NT2/D1 (cell line): ENCODE measurements at regions not wholly inside any gene's neighbourhood (a gene's known extent, or its start where the extent isn't known, plus 50 kb on each side); places are given as distances from the start of the nearest gene placed in this dataset.

Source experiments
- DNase-seq: peaks from one replicate; pipeline ENCODE4 v3.0.0-alpha.2; 2011; ENCODE audit warnings: low read depth, low spot score
- H3K27me3 ChIP-seq: 2 replicates; pipeline ENCODE4 v1.6.0; 2011; ENCODE audit warnings: mild to moderate bottlenecking; ENCODE audit not compliant: insufficient read length, insufficient read depth
- H3K36me3 ChIP-seq: 2 replicates; pipeline ENCODE4 v1.6.1; 2011; ENCODE audit warnings: mild to moderate bottlenecking, low read length, mixed read lengths; ENCODE audit not compliant: insufficient read depth, insufficient read length
- H3K4me1 ChIP-seq: 2 replicates; pipeline ENCODE4 v1.5.1; 2011; ENCODE audit not compliant: insufficient read depth, insufficient read length
- H3K4me3 ChIP-seq: 2 replicates; pipeline ENCODE4 v1.5.1; 2011; ENCODE audit warnings: low read depth; ENCODE audit not compliant: insufficient read length
- H3K9ac ChIP-seq: 2 replicates; pipeline ENCODE4 v1.6.0; 2011; ENCODE audit warnings: low read depth; ENCODE audit not compliant: insufficient read length
- H3K9me3 ChIP-seq: 2 replicates; pipeline ENCODE4 v1.5.1; 2011; ENCODE audit warnings: mild to moderate bottlenecking, low read length; ENCODE audit not compliant: insufficient read depth
- SUZ12 ChIP-seq: IDR thresholded peaks from 2 replicates; pipeline ENCODE4 v1.6.1; 2011; ENCODE audit not compliant: insufficient read length, insufficient read depth; ENCODE audit errors: extremely low read depth
- YY1 ChIP-seq: IDR thresholded peaks from 2 replicates; pipeline ENCODE4 v1.6.1; 2011; ENCODE audit not compliant: insufficient read length, insufficient read depth
- ZNF274 ChIP-seq: IDR thresholded peaks from 2 replicates; pipeline ENCODE4 v1.6.1; 2011; ENCODE audit warnings: mild to moderate bottlenecking, low read depth, low read length

GRCh38 chr12:100741084-100741711, 53.4 kb upstream of the ANO4 start:
- Histone ChIP-seq H3K4me1 (peaks cover 4% of the 10 kb centered on the region), H3K36me3 (peaks cover 37% of the 10 kb centered on the region), H3K9ac (no peak overlapping the region), H3K4me3 (no peak overlapping the region), H3K27me3 (no peaks in the 10 kb centered on the region), H3K9me3 (no peaks in the 10 kb centered on the region)
- TF ChIP-seq YY1 (no peak), SUZ12 (no peak), ZNF274 (no peak)
- no peak for DNase-seq

GRCh38 chr12:100743060-100743459, 51.5 kb upstream of the ANO4 start:
- no peak overlapping the region for H3K4me3 ChIP-seq
- no peaks in the 10 kb centered on the region for H3K9me3 ChIP-seq
- H3K4me1 ChIP-seq: no peaks in the 10 kb centered on the region
- peaks cover 29% of the 10 kb centered on the region for H3K36me3 ChIP-seq
- no peak for DNase-seq
- TF ChIP-seq SUZ12 (no peak), ZNF274 (no peak), YY1 (no peak)
- no peaks in the 10 kb centered on the region for H3K27me3 ChIP-seq
- no peak overlapping the region for H3K9ac ChIP-seq
